HG03565 (cell line): ENCODE measurements at regions not wholly inside any gene's neighbourhood (a gene's known extent, or its start where the extent isn't known, plus 50 kb on each side); places are given as distances from the start of the nearest gene placed in this dataset.
"Not testable (repeated sequence)": the region's sequence is repeated elsewhere in the genome, so short reads cannot be mapped to it uniquely, and the experiment has no call there.

Experiments used
- ATAC-seq: cut with Tn5 transposase; IDR thresholded peaks from one replicate; pipeline ENCODE4 v1.9.1; 2021; ENCODE audit warnings: mild to moderate bottlenecking, moderate library complexity; ENCODE audit not compliant: unreplicated experiment

DNA sequence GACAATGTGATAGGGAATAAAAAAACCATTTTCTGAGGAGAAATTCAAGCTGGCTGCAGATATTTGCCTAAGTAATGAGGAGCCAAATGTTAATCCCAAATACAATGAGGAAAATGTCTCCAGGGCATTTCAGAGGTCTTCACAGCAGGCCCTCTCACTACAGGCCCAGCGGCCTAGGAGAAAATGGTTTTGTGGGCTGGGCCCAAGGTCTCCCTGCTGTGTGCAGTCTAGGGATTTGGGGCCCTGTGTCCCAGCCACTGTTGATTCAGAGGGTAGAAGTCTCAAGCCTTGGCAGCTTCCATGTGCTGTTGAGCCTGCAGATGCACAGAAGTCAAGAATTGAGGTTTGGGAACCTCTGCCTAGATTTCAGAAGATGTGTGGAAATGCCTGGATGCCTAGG lies 778.7 kb downstream of the CENPC start:
- ATAC-seq: no peak

DNA sequence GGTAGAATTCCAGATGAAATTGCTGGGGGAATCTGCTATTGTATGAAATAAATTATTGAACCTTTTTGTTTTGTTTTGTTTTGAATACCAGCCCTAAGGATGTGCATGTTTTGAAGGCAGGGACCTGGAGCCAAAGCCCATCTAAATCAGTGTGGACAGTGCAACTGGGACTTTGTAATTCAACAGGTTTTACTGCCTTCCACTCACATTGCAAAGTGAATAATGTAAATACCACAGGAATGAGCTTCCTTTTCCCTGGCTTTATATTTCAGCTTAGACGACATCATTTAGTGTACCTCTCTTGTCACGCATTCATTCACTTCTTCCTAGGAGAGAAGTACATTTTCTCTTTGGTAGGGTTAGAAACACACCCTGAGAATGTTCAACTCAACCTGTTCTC lies 795.0 kb downstream of the CENPC start:
- no peak for ATAC-seq

DNA sequence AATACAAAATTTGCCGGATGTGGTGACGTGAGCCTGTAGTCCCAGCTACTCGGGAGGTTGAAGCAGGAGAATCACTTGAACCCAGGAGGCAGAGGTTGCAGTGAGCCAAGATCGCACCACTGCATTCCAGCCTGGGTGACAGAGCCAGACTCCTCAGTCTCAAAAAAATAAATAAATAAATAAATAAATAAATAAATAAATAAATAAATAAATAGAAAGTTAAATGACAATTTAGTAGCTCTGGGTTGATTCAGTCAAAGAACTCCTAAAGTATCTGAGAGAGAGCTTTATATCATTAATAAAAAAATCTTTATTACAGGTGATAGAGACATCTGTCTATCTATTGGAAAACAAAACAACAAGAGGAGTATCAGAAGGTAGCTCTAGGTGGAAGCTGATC lies 798.4 kb downstream of the CENPC start:
- ATAC-seq: not testable (repeated sequence)

DNA sequence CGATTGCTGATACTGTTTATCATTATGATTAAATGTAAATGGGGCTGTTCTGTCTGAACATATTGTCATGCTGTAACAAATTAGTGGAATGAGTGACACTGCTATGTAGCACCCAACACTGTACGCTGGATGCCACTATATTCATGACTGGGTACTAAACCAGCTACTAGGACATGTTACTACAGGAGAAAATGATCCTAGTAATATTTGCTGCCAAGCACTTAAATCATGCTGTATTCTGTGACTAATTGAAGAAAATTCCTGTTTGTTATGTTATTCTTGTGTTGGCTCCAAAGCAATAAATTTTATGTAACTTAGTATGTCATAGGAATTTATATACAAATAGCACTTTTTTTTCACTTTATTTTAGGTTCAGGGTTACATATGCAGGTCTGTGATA lies 804.2 kb downstream of the CENPC start:
- ATAC-seq: no peak

DNA sequence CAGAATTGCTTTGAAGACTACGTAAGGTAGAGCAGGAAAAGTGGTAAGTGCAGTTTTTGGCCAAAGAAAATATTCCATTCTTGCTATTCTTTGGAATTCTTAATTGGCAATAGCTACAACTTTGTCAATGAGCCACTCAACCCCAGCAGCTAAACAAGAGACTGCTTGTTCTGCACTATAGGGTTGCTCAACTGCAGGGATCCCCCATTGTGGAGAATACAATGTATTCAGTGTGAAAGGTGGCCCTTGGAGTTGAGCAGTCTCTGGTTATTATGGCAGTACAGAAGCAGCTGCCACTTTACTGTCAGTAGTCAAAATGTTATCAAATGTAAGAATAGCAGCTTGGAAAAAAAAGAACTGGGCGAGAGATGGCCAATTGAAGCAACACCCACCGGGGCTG lies 808.7 kb downstream of the CENPC start:
- ATAC-seq: no peak

DNA sequence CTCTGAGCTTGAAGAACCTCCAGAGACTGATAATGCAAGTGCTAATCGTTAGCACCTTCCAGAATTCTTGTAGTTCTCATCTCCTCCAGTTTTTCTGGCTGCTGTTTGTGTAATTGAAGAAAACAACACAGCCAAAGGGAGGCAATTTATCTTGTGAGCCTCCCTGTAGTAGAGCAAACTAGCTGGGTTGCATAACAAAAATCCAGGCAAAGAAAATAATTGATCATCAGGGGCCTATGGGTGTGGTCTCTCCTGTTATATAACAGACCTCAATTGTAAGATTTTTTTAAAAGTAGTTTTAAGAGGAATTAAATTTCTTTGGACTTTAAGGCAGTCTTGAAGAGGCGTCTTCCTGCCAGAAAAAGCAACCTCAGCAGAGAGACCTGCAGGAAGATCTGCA lies 817.0 kb downstream of the CENPC start:
- ATAC-seq: no peak

DNA sequence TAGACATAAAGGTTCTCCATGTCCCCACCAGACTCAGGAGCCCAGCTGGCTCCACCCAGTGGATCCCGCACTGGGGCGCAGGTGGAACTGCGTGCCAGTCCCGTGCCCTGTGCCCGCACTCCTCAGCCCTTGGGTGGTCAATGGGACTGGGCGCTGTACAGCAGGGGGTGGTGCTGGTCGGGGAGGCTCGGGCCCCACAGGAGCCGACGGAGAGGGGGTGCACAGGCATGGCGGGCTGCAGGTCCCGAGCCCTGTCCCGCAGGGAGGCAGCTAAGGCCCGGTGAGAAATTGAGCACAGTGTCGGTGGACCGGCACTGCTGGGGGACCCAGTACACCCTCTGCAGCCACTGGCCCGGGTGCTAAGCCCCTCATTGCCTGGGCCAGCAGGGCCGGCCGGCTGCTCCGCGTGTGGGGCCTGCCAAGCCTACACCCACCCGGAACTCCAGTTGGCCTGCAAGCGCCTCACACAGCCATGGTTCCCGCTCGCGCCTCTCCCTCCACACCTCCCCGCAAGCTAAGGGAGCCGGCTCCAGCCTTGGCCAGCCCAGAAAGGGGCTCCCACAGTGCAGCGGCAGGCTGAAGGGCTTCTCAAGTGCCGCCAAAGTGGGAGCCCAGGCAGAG lies 832.9 kb downstream of the CENPC start:
- not testable (repeated sequence) for ATAC-seq

DNA sequence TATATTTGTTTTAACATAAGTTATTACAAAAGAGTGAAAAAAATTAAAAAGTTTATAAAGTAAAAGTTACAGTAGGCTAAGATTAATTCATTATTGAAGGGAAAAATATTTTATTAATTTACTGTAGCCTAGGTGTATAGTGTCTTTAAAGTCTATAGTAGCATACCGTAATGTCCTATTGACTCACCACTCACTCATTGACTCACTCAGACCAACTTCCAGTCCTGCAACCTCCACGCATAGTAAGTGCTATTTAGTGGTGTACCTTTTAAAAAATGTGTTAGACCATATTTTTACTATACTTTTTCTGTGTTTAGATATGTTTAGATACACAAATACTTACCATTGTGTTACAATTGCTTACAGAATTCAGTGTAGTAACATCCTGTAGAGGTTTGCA lies 841.1 kb downstream of the CENPC start:
- ATAC-seq: no peak

DNA sequence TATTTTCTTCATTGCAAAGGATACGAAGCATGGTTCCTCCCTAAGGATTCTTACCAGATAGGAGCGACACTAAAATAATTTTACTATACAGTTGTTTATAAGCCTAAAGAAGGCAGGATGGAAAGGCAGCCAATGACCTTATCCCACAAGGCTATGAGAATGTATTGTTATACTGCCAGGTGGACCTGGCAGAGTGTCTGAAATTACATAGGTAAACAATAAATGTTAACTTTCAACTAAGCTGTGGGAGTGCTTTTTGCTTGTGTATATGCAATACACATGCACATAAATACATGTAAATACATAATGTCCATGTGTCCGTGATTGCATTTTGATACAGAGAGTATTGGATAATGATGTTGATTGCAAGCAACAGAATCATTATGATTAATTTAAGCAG lies 850.6 kb downstream of the CENPC start:
- ATAC-seq: no peak

DNA sequence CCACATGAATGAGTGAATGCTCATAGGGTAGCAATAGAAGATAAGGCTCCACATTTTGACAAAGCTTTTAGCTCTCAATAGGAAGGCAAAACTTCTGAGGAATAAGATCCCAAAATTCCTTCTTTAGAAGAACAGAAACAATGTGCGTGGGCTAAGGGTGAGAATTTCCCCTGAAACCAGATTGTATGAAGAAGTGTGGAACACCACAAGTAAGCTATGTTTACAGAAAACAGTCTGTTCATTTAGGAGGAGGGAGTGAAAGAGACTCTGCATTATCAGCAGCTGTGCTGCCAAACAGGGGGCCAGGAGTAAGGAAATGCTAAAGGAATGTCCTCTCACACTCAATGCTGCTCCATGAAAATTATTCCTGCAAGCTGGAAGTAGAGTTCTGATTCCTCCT lies 851.6 kb downstream of the CENPC start:
- ATAC-seq: no peak

DNA sequence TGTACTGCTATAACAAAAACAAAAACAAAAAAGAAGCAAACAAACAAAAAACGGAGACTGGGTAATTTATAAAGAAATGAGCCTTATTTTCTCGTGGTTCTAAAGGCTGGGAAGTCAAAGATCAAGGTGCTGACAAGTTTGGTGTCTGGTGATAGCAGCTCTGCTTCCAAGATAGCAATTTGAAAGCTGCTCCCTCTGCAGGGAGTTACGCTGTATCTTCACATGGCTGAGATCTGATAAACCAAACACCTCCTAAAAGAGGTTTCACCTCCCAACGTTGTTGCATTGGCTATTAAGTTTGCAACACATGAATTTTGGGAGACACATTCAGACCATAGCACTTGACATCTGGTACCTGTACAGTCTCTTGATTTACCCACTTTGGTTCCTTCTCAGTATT lies 854.2 kb downstream of the CENPC start:
- ATAC-seq: no peak

DNA sequence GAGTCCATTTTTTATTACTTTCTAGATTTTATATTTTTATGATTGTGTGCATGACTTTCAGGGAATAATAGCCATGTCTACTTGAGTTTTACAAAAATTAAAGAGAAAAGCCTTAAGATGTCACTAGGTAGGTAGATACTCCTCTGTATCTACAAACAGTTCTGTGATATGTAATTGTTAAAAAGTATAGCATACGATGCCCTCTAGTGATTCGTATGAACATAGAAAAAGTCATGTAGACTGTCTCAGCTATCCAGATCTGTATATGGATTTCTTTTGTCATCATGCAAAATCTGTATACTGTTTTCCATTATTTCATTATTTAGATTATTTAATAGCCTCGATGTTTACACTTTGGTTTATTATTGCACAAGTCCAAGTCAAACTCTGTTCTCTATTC lies 856.6 kb downstream of the CENPC start:
- ATAC-seq: no peak

DNA sequence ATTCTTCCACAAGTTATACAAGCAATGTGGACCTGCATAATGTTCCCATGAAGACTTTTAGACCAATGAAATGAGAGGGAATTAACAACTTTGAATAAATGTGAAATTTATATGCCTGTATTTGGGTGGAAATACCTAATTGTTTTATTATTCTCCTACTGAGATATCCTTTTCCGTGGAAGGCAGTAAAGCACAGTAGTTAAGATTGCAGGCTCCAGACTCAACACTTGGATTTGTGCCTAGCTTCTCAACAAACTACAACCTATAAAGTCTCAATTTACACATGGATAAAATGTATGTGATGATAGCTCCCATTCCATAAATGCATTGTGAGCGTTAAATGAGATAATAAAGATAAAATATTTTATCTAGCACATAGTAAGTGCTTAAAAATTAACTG lies 857.8 kb downstream of the CENPC start:
- ATAC-seq: no peak

DNA sequence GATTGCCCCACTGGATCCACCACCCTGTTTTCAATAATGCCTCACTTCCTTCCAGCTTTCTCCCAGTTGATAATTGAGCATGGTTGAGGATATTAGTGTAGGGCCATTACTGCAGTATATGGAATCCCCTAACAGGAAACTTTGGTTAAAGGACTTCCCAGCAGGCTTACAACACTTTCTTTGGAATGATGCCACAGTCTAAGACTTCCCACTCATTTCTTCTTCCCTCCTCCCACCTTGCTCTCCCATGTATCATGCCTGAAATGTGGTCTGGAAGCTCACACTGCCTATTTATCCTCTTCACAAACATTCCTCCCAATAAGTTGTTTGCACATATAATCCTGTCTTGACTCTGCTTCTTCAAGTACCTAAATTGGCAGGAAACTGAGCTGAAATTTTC lies 863.3 kb downstream of the CENPC start:
- ATAC-seq: no peak

DNA sequence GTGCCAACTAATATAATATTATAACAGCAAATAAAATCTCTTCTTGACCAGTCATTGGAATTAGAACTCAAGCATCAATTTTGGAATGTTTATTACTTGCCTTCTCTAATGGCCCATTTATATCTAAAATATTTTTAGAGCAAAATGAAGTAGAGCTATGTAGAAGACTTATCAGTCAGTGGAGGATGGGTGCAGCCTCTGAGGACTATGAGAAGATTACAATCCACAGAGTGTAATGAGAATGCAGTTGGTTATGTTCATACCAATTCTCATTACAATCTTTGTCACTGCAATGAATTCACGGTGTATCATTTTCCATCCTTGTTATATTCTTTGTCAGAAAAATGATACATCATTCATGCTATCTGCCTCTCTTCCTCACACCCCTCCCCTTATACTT lies 878.1 kb downstream of the CENPC start:
- ATAC-seq: no peak

DNA sequence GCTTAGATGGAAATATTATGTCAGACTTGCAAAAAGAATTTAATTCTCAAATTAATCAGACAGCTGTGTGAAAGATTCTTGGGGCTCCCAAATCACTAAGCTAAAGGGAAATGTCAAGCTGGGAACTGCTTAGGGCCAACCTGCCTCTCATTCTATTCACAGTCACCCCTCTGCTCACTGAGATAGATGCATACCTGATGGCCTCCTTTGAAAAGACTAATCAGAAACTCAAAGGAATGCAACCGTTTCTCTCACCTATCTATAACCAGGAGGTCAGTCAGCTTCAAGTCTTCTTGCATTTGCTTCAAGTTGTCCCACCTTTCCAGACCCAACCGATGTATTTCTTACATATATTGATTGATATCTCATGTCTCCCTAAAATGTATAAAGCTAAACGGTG lies 882.7 kb downstream of the CENPC start:
- no peak for ATAC-seq

DNA sequence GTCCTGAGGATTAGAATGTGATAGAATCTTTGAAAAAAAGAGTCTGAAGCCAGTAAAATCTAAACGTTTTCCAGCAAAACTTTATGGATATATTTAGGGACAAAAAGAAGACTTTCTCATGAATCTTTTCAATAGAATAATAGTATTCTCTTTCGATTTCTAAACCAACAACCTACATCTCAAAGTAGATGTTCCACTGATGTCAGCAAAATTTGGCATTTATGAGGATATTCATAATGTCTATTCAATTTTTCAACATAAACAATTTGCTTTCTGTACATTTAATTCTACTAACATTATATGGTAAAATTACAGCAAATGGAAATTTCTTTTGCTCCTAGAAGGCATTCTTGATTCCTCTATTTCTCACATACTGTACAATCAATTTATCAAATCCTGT lies 886.5 kb downstream of the CENPC start:
- no peak for ATAC-seq

DNA sequence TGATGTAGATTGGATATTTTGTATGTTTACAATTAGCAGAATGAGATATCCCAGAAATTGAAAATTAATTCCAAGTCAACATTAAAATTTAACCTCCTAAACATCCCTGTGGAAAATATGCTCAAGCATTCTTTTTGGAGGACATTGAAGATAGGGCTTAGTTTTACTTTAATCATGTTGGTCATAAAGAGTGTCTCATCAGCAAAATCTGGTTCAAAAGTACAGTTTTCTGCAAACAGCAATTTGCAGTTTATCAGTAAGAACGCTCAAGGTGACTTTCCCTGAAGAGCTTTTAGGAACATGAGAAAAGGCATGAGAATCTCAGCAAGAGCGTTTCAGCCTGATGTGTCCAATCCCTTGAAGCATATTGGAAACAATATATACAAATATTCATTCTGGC lies 889.8 kb downstream of the CENPC start:
- ATAC-seq: no peak

DNA sequence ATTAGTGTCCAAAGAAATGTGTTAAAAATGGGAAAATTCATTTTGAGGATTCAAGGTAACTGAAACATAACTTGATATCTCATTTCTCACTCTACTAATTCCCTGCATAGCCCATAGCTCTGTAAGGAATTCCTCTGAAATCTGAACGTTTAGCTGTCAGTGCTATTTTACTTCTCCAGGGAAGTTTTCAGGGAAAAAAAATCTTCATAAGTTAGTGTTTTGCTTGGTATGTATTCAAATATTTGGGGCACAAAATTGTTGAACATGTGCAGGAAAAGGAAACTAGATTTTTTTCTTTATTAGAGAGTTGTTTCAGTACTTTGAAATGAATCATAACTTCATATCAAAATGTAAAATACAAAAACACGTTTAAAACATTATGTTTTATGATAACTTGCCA lies 891.4 kb downstream of the CENPC start:
- ATAC-seq: no peak

DNA sequence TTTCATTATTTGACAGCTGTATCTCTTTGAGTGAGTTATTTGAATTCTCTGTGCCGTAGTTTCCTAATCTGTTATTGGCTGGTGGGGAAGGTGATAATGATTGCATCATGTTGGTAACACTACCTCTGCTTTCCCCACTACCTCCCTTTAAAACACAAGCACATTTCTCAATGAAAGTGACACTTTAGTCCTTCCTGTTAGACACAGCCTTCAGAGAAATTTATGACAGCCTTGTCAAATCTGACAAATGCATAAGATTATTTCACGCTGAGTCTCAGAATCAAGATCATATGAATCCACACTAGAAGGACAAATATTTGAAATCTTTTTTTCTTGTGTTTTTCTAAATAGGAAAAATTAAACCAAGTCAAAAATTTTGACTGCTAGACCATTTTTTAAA lies 896.1 kb downstream of the CENPC start:
- no peak for ATAC-seq

DNA sequence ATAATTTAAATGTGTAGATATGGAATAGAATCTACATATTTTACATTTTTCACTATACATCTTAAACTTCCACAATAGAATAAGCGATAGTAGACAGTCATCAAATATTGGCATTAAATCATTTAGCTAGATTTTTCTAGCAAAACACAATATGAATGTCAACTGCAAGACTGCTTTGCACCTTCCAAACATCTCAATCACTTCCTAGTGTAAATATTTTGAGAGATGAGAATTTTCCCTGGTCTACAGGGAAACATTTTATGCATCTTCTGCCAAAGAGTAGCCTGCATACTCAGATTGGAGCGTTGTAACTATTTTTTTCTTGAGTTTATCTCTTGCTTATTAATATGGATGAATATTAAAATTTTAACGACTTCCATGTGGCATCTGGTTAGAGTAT lies 897.4 kb downstream of the CENPC start:
- no peak for ATAC-seq

DNA sequence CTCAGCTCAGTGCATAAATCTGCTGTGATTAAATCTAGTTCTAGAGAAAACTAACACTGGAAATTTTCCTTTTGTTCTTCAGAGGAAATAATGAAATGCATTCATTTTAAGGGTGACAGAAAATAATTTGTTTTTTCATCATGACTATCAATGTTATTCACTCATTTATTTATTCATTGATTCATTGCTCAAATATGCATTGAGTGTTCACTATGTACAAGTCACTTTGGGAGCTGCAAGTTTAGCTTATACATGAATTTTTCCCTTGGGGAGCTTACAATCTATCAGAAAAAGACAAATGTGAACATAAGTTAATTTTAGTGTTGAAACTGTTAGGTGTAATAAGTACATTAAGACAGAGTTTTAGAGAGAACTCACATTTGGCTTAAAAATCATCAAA lies 897.8 kb downstream of the CENPC start:
- no peak for ATAC-seq

DNA sequence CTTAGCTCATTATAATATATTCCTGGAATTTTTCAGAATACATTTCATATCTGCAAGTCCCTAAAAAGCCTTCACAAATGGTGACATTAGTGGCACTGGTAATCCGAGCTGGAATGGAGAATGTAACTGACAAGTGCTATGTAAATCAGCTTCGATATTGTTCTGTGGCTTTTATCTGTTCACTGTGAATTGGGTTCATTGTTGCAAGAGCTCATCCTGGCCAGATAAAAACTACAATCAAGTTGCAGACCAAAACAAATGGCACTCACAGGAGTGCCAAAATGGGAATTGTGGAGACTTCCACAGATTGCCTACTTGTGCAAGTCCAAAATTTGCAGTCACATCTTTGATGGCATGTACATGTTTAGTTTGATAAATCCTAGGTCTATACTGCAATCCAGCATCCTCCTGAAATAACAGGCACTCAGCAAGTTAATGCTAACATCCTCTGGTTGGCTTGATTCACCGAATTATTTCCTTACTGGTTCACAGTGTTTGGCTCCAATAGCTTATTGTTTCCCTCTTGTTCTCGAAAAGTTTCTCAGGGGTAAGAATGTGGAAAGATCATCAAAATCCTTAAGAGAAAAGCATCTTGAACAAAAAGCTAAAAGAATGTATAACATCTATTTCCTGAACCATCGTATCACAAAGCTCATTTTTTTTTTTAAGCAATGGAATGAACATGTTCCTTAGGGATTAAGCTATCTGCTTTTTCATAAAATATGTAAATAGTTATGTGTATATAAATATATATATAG lies 904.9 kb downstream of the CENPC start:
- no peak for ATAC-seq
